HPDE6-E6E7 (cell line): ENCODE measurements at regions not wholly inside any gene's neighbourhood (a gene's known extent, or its start where the extent isn't known, plus 50 kb on each side); places are given as distances from the start of the nearest gene placed in this dataset.

Source experiments
- DNase-seq: peaks from one replicate; pipeline ENCODE4 v3.0.0; 2011; ENCODE audit warnings: missing footprints; ENCODE audit errors: extremely low spot score

DNA sequence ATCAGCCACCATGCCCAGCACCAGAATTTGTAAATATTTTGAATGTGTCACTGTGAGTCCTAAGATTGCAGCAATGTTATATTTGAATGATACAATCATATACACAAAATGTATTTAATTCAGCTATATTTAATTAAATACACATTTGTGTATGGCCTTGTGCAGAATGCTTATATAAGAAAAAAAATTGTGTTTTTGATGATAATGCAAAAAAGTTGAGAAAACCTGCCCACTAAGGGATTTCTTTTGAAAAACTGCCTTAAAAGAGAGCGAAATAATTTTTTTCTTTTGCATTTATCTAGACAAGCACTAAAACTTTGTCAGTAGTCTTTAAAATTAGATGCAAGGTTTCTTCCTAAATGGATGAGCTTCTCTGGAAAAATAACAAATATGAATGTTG is 68.1 kb upstream of the OTUD4 start:
- DNase-seq, result no peak

DNA sequence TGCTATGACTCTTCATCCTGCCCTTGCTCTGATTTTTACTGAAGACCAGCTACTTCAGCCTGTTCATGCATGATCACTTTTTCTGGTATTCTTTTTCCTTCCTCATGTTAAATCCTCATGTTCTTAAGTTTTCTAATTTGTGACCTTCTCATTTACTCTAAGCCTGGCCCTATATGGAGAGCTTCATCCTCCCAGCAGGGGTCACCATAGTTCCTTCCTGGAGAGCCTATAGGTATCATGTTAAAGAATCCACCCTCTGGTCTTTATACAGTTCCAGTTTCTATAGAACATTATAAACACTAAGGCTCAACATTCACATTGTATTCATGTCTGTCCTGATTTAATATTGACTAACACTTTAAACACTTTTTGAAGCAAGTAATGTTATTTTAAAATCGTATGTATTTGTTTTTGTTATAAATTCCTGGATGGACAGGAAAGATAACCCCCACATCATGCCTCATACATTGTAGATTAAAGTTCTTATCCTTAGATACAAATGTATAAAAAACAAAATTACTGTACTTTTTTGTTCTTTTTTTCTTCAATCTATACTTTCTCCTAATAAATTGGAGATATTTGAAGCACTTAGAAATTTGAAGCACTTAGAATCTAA is 53.8 kb upstream of the OTUD4 start:
- DNase-seq, result peak; percentile 44

DNA sequence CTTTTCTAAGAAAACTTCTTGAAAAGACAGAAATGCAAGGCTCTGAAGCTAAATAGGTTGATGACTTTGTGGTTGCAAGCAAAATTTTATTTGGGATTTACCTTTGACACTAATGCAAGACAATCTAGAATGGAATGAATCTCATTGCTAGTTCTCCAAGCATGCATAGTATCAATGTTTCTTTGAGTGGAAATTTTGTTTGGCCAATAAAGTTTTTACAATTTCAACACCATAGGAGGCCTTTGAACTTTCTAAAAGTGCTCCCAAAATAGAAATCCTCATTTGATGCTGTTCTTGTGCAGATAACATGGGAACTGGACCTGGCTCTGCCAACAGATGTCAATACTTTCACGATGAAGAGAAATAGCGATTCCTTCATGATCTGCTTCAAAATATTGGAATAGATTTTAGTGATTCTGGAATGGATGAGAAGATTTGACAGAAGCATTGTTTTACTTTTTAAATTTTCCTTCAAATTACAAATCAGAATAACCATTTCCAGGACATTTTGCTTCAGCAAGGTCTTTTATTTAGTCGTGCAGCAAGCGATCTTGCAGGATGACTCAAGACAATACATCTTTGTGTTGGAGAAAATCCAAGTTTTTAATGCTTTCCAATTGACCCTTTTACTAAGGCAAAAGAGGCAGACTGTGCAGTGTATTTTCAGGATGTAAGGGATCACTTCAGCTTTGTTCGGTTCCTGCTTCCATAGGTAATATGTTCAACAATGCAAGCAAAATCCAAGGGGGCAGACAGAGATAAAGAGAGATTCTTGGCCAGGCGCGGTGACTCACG is 51.7 kb upstream of the OTUD4 start:
- DNase-seq, result no peak

DNA sequence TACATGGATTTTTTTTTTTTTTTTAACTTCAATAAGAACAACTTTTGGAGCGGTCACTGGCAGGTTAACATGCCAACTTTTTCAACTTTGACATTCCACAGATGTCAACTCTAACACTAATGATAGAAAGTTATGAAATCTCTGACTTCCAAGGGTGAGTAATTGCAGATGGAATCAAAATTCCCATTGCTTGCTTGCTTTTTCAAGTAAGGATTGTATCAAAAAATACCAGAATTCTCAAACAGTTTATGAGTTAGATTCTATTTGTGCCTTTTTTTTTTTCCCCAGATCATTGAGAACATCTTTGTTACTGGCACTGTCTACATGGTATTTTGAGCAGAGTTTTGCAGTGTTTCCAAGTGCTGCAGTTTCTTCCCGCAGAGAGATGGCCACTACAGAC is 50.3 kb upstream of the OTUD4 start:
- no peak for DNase-seq
